K562 (cell line): ENCODE measurements at regions not wholly inside any gene's neighbourhood (a gene's known extent, or its start where the extent isn't known, plus 50 kb on each side); places are given as distances from the start of the nearest gene placed in this dataset.

ENCODE experiments used
- ATAC-seq: fragments of 200-7000 bp; cut with Tn5 transposase; 3 replicates; pipeline ENCODE4 v1.9.1; 2020; ENCODE audit warnings: moderate library complexity
- BruUV-seq: library from RNA; stranded (reverse); fragments of 400-500 nt; replicated peaks from 2 replicates; lab custom pipeline; 2021; lab: Mats Ljungman, UMichigan
- CTCF ChIA-PET: fragments of 300-600 bp; formaldehyde crosslinking; extraction: SDS; loops from one replicate; lab custom pipeline; 2021; ENCODE audit warnings: low intra/inter-chr PET ratio; lab: Yijun Ruan, JAX
- POLR2A ChIA-PET: fragments of 300-600, 350-650 bp; sonication (Branson Sonifier 250); formaldehyde crosslinking; extraction: SDS; loops from one replicate; lab custom pipeline; 2021; ENCODE audit warnings: antibody characterized with exemption, inconsistent platforms; lab: Yijun Ruan, JAX
- DNase-seq, 4 experiments: peaks; one replicate each; pipeline versions ENCODE4 v3.0.0 to v3.0.0-alpha.2; 2011 to 2018; ENCODE audit warnings: low spot score in 3 of 4, mixed read lengths in 3 of 4; ENCODE audit errors: extremely low read depth in 1 of 4
- FAIRE-seq: peaks from 2 replicates; lab custom pipeline; 2011; peaks lifted over from hg19 to GRCh38; lab: Jason Lieb, UNC
- H2AFZ ChIP-seq: 2 replicates; pipeline ENCODE4 v1.6.0; 2011; ENCODE audit warnings: low read depth, low read length, control low read depth, inconsistent platforms
- H3K27ac ChIP-seq: fragments of 200-600 bp; 3 replicates; pipeline ENCODE4 v1.8.0; 2011; ENCODE audit warnings: low read depth, mild to moderate bottlenecking, control low read depth, inconsistent platforms, low read length, moderate library complexity, mixed read lengths; ENCODE audit errors: extremely low read depth
- H3K27me3 ChIP-seq, 2 experiments: fragments of 300-600 bp in 1 of 2; 2 replicates in 1 of 2; 3 replicates in 1 of 2; pipeline versions ENCODE4 v1.6.0 to v1.8.0; 2011; ENCODE audit warnings: inconsistent platforms in 2 of 2, low read length in 2 of 2, mild to moderate bottlenecking in 1 of 2, mixed read lengths in 1 of 2, moderate library complexity in 1 of 2; ENCODE audit not compliant: control insufficient read depth in 2 of 2, insufficient read depth in 2 of 2
- H3K36me3 ChIP-seq: fragments of 300-600 bp; 3 replicates; pipeline ENCODE4 v1.8.0; 2011; ENCODE audit warnings: mild to moderate bottlenecking, low read length, inconsistent platforms; ENCODE audit not compliant: control insufficient read depth, insufficient read depth
- H3K4me1 ChIP-seq, 2 experiments: fragments of 200-600 bp in 1 of 2; replicated peaks in 1 of 2; 2 replicates in 1 of 2; 3 replicates in 1 of 2; pipeline versions ENCODE4 v1.5.1 to v1.8.0; 2011; ENCODE audit warnings: inconsistent platforms in 2 of 2, low read length in 2 of 2, mild to moderate bottlenecking in 1 of 2, mixed read lengths in 1 of 2, moderate library complexity in 1 of 2; ENCODE audit not compliant: control insufficient read depth in 2 of 2, insufficient read depth in 2 of 2
- H3K4me2 ChIP-seq: 2 replicates; pipeline ENCODE4 v1.6.1; 2011; ENCODE audit warnings: low read length, control low read depth, inconsistent platforms, mixed read lengths; ENCODE audit not compliant: insufficient read depth
- H3K4me3 ChIP-seq: fragments of 200-600 bp; sonication (generic), shearing (Covaris generic); 2 replicates; pipeline ENCODE4 v1.5.1; 2016; ENCODE audit warnings: control low read depth, inconsistent platforms
- H3K79me2 ChIP-seq: fragments of 200-600 bp; 3 replicates; pipeline ENCODE4 v1.8.0; 2011; ENCODE audit warnings: low read length, inconsistent platforms; ENCODE audit not compliant: control insufficient read depth, insufficient read depth
- H3K9ac ChIP-seq, 2 experiments: 2 replicates each; pipeline versions ENCODE4 v1.6.0 to v1.6.1; 2011; ENCODE audit warnings: low read depth in 2 of 2, low read length in 2 of 2, control low read depth in 1 of 2, inconsistent platforms in 1 of 2, mild to moderate bottlenecking in 1 of 2, mixed read lengths in 1 of 2; ENCODE audit not compliant: insufficient read depth in 1 of 2
- H3K9me1 ChIP-seq: one replicate; pipeline ENCODE4 v1.6.0; 2011; ENCODE audit warnings: inconsistent platforms, mild to moderate bottlenecking, low read length, moderate library complexity; ENCODE audit not compliant: control insufficient read depth, insufficient read depth
- H3K9me3 ChIP-seq: replicated peaks from 2 replicates; pipeline ENCODE4 v1.5.1; 2011; ENCODE audit warnings: low read depth, low read length, inconsistent platforms; ENCODE audit not compliant: control insufficient read depth, insufficient read depth
- H4K20me1 ChIP-seq: replicated peaks from 2 replicates; pipeline ENCODE4 v1.6.1; 2011; ENCODE audit warnings: low read length, inconsistent platforms, mixed read lengths; ENCODE audit not compliant: control insufficient read depth, insufficient read depth
- CBX2 ChIP-seq: fragments of 200-600 bp; sonication (generic); IDR thresholded peaks from one replicate; pipeline ENCODE4 v1.6.1; 2012; ENCODE audit warnings: mild to moderate bottlenecking, low read length, inconsistent platforms; ENCODE audit not compliant: insufficient read depth, poor library complexity, severe bottlenecking
- DDX20 ChIP-seq: fragments of 450-650 bp; IDR thresholded peaks from 2 replicates; pipeline ENCODE4 v1.6.1; 2016; ENCODE audit warnings: missing genetic modification characterization, low read depth, mild to moderate bottlenecking, missing compliant biosample characterization, moderate library complexity
- E2F3 ChIP-seq: fragments of 250-450 bp; sonication (Bioruptor Pico); IDR thresholded peaks from 2 replicates; pipeline ENCODE4 v1.4.0; 2020; ENCODE audit warnings: mild to moderate bottlenecking
- KLF1 ChIP-seq: fragments of 450-650 bp; IDR thresholded peaks from 2 replicates; pipeline ENCODE4 v1.6.1; 2016; ENCODE audit warnings: missing genetic modification characterization, missing compliant biosample characterization
- MAZ ChIP-seq, 2 experiments: fragments of 450-650 bp in 1 of 2; sonication (generic) in 1 of 2; formaldehyde crosslinking; IDR thresholded peaks in 1 of 2; conservative IDR thresholded peaks in 1 of 2; 2 replicates each; pipeline versions ENCODE4 v1.4.0 to v1.5.0; 2020; ENCODE audit warnings: mild to moderate bottlenecking in 1 of 2, missing genetic modification reagents in 1 of 2
- POLR2AphosphoS5 ChIP-seq: IDR thresholded peaks from 2 replicates; pipeline ENCODE4 v1.6.1; 2011; ENCODE audit warnings: mild to moderate bottlenecking, low read depth, low read length, moderate library complexity; ENCODE audit not compliant: control insufficient read depth, insufficient read depth
- RAD21 ChIP-seq, 2 experiments: fragments of 250-450 bp in 1 of 2; fragments of 450-650 bp in 1 of 2; sonication (Bioruptor Pico) in 1 of 2; formaldehyde crosslinking in 1 of 2; IDR thresholded peaks in 1 of 2; conservative IDR thresholded peaks in 1 of 2; 2 replicates each; pipeline versions ENCODE4 v1.4.0 to v1.8.0; 2020 to 2022; ENCODE audit warnings: mild to moderate bottlenecking in 2 of 2, moderate library complexity in 1 of 2
- SRSF3 ChIP-seq: fragments of 200-400 bp; formaldehyde crosslinking; IDR thresholded peaks from 2 replicates; pipeline ENCODE4 v1.6.1; 2016; ENCODE audit warnings: mild to moderate bottlenecking, low read length, moderate library complexity; ENCODE audit not compliant: insufficient read depth
- TEAD1 ChIP-seq, 2 experiments: fragments of 450-650 bp in 1 of 2; sonication (generic) in 1 of 2; formaldehyde crosslinking; IDR thresholded peaks; 2 replicates each; pipeline versions ENCODE4 v1.4.0 to v1.8.0; 2020 to 2022; ENCODE audit warnings: mild to moderate bottlenecking in 2 of 2, missing genetic modification reagents in 1 of 2
- ZNF583 ChIP-seq: fragments of 250-450 bp; sonication (Bioruptor Pico); IDR thresholded peaks from 2 replicates; pipeline ENCODE4 v1.4.0; 2020
- WGBS: fragments of 100-300 bp; shearing (Covaris generic); methylation state at CpG from one replicate; pipeline ENCODE4 v1.1.6; 2016; ENCODE audit warnings: low coverage, mixed read lengths; ENCODE audit not compliant: insufficient coverage; ENCODE audit errors: missing lambda C conversion rate; 5-methylcytosine and 5-hydroxymethylcytosine counted together
- in situ Hi-C: fragments of 300-500 bp; cut with MboI; formaldehyde crosslinking; loops from 4 replicates; pipeline ENCODE4 v1.15.0; 2018; ENCODE audit warnings: inconsistent platforms, mixed read lengths
- intact Hi-C: fragments of 100-400 bp; cut with micrococcal nuclease; formaldehyde crosslinking; loops from 2 replicates; pipeline ENCODE4 v1.14.2; 2022
- TF ChIP-seq, protein P1 (sequence below): IDR thresholded peaks from 2 replicates; pipeline ENCODE4 v1.6.1; 2011; ENCODE audit warnings: borderline replicate concordance, low read depth, mild to moderate bottlenecking, moderate library complexity, low read length; ENCODE audit not compliant: insufficient read depth, poor library complexity, severe bottlenecking
- TF ChIP-seq, protein P2 (sequence below): fragments of 450-650 bp; IDR thresholded peaks from 2 replicates; pipeline ENCODE4 v1.6.1; 2017; ENCODE audit warnings: mild to moderate bottlenecking, moderate library complexity
- TF ChIP-seq, protein P3 (sequence below): sonication (generic); formaldehyde crosslinking; IDR thresholded peaks from 2 replicates; pipeline ENCODE4 v1.9.0; 2022; ENCODE audit warnings: mild to moderate bottlenecking, missing genetic modification reagents
- TF ChIP-seq, protein P4 (sequence below): fragments of 250-450 bp; sonication (Bioruptor Pico); IDR thresholded peaks from 2 replicates; pipeline ENCODE4 v1.8.0; 2022; ENCODE audit warnings: inconsistent platforms
- TF ChIP-seq, protein P5 (sequence below): fragments of 250-450 bp; sonication (Bioruptor Pico); IDR thresholded peaks from 2 replicates; pipeline ENCODE4 v1.9.0; 2021; ENCODE audit warnings: mild to moderate bottlenecking

DNA sequence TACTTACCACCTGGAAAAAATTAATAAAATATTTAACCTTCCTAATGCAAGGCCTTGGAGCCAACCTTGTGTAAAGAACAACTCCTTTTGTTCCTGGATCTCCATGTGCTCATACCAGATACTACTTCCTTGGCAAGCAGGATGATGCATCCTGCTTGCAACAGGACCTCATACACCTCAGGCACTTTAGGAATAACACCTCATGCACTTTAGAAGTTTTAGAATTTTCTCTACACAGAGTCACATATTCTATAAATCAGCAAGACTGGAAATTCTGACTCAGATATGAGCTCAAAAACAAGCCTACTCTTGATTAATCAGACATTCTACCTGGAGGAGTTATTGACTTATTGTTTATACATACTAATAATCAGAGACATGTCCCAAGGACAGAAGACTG lies 209.6 kb upstream of the CDH10 start (continued):
- TF ChIP-seq, protein P1, sequence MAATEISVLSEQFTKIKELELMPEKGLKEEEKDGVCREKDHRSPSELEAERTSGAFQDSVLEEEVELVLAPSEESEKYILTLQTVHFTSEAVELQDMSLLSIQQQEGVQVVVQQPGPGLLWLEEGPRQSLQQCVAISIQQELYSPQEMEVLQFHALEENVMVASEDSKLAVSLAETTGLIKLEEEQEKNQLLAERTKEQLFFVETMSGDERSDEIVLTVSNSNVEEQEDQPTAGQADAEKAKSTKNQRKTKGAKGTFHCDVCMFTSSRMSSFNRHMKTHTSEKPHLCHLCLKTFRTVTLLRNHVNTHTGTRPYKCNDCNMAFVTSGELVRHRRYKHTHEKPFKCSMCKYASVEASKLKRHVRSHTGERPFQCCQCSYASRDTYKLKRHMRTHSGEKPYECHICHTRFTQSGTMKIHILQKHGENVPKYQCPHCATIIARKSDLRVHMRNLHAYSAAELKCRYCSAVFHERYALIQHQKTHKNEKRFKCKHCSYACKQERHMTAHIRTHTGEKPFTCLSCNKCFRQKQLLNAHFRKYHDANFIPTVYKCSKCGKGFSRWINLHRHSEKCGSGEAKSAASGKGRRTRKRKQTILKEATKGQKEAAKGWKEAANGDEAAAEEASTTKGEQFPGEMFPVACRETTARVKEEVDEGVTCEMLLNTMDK = no peak
- TF ChIP-seq ZNF583 = no peak

DNA sequence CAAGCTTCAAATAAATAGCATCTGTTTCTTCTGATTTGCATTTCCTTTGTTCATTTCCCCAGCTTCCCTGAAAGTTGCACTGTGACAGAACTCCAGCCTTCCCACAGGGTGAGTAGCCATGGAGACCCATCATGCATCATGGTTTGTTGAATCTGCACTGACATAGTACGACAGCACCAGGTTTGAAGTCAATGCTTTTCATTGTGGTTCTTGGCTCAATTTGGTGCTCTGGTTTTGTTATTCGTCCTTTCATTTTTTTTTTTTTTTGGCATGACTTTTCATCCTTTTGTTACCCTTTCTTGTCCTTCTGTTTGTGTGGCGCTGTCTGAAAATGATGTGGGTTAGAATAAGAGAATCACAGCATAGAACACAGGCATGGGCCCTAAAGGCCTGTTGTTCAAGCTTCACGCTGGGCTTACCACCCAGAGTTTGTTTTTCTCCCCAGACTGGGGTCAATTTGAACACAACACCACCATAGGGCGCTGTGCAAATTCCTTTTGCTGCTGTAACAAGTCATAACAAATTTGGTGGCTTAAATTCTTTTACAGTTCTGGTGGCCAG lies 206.2 kb upstream of the CDH10 start:
- in situ Hi-C loops (no loop called here), intact Hi-C loops (no loop called here)
- Histone ChIP-seq H3K9me1 (no peaks in the 10 kb centered on the region), H2AFZ (no peak overlapping the region), H3K79me2 (no peaks in the 10 kb centered on the region), H3K4me2 (no peak overlapping the region), H3K9ac (no peak overlapping the region), H3K9me3 (no peaks in the 10 kb centered on the region), H3K27ac (no peak overlapping the region), H3K36me3 (no peaks in the 10 kb centered on the region), H4K20me1 (no peaks in the 10 kb centered on the region), H3K4me3 (no peak overlapping the region), H3K4me1 (no peaks in the 10 kb centered on the region), H3K27me3 (no peaks in the 10 kb centered on the region)
- DNase-seq (no peak), FAIRE-seq (no peak), ATAC-seq (no peak)
- ChIA-PET CTCF (no interaction called here), POLR2A (no interaction called here)
- BruUV-seq = no TSS peak
- WGBS = 0% methylated on average over 5 of the region's 5 CpGs
- TF ChIP-seq CBX2 (no peak), E2F3 (CRISPR knock-in tag) (no peak), RAD21 (CRISPR knock-in tag; conservative IDR thresholded peaks at IDR 0.05 in 1 of 2, IDR thresholded peaks at IDR 0.05 in 1 of 2) (no peak), TEAD1 (CRISPR knock-in tag; IDR thresholded peaks at IDR 0.05) (no peak), POLR2AphosphoS5 (no peak), KLF1 (tag) (no peak), SRSF3 (no peak), MAZ (CRISPR knock-in tag; conservative IDR thresholded peaks at IDR 0.05 in 1 of 2, IDR thresholded peaks at IDR 0.05 in 1 of 2) (no peak), DDX20 (tag) (no peak)
- TF ChIP-seq, protein P2, sequence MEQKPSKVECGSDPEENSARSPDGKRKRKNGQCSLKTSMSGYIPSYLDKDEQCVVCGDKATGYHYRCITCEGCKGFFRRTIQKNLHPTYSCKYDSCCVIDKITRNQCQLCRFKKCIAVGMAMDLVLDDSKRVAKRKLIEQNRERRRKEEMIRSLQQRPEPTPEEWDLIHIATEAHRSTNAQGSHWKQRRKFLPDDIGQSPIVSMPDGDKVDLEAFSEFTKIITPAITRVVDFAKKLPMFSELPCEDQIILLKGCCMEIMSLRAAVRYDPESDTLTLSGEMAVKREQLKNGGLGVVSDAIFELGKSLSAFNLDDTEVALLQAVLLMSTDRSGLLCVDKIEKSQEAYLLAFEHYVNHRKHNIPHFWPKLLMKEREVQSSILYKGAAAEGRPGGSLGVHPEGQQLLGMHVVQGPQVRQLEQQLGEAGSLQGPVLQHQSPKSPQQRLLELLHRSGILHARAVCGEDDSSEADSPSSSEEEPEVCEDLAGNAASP = no peak
- TF ChIP-seq, protein P3, sequence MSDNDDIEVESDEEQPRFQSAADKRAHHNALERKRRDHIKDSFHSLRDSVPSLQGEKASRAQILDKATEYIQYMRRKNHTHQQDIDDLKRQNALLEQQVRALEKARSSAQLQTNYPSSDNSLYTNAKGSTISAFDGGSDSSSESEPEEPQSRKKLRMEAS (CRISPR knock-in tag) = no peak
- TF ChIP-seq, protein P4, sequence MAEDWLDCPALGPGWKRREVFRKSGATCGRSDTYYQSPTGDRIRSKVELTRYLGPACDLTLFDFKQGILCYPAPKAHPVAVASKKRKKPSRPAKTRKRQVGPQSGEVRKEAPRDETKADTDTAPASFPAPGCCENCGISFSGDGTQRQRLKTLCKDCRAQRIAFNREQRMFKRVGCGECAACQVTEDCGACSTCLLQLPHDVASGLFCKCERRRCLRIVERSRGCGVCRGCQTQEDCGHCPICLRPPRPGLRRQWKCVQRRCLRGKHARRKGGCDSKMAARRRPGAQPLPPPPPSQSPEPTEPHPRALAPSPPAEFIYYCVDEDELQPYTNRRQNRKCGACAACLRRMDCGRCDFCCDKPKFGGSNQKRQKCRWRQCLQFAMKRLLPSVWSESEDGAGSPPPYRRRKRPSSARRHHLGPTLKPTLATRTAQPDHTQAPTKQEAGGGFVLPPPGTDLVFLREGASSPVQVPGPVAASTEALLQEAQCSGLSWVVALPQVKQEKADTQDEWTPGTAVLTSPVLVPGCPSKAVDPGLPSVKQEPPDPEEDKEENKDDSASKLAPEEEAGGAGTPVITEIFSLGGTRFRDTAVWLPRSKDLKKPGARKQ (CRISPR knock-in tag) = no peak
- TF ChIP-seq, protein P5, sequence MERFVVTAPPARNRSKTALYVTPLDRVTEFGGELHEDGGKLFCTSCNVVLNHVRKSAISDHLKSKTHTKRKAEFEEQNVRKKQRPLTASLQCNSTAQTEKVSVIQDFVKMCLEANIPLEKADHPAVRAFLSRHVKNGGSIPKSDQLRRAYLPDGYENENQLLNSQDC (CRISPR knock-in tag) = no peak
